OCI-LY7 (cell line): ENCODE measurements at regions not wholly inside any gene's neighbourhood (a gene's known extent, or its start where the extent isn't known, plus 50 kb on each side); places are given as distances from the start of the nearest gene placed in this dataset.

ENCODE experiments used
- EZH2phosphoT487 ChIP-seq: fragments of 200-600 bp; sonication (generic); IDR thresholded peaks from 2 replicates; pipeline ENCODE4 v1.6.1; 2018; ENCODE audit warnings: low read depth, borderline replicate concordance, mild to moderate bottlenecking, mixed run types, antibody characterized with exemption, low read length, moderate library complexity, mixed read lengths
- TF ChIP-seq, protein P1 (sequence below): fragments of 200-600 bp; sonication (generic); conservative IDR thresholded peaks from 2 replicates; pipeline ENCODE4 v1.5.1; 2014; ENCODE audit warnings: mild to moderate bottlenecking, antibody characterized with exemption, low read length, moderate library complexity, mixed read lengths

DNA sequence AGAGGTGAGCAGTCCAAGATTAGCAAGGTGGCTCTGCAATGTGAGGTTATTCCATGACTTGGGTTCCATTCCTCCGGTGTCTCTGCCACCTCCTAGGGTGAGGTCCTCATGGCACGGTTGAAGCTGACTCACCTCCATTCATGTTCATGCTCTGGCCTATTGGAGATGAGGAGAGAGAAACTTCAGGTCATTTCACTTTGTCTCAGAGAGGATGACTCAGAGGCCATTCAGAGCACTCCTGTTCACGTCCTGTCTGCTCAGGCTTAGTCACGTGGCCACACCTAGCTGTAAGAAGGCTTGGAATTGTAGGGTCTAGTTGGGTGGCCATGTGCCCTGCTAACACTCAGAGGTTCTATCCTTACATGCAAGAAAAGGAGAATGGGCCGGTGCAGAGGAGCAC lies 67.5 kb upstream of the MBOAT2 start:
- TF ChIP-seq, protein P1, sequence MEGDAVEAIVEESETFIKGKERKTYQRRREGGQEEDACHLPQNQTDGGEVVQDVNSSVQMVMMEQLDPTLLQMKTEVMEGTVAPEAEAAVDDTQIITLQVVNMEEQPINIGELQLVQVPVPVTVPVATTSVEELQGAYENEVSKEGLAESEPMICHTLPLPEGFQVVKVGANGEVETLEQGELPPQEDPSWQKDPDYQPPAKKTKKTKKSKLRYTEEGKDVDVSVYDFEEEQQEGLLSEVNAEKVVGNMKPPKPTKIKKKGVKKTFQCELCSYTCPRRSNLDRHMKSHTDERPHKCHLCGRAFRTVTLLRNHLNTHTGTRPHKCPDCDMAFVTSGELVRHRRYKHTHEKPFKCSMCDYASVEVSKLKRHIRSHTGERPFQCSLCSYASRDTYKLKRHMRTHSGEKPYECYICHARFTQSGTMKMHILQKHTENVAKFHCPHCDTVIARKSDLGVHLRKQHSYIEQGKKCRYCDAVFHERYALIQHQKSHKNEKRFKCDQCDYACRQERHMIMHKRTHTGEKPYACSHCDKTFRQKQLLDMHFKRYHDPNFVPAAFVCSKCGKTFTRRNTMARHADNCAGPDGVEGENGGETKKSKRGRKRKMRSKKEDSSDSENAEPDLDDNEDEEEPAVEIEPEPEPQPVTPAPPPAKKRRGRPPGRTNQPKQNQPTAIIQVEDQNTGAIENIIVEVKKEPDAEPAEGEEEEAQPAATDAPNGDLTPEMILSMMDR: no peak
- no peak for TF ChIP-seq EZH2phosphoT487
